ENCODE measurements at regions not wholly inside any gene's neighbourhood (a gene's known extent, or its start where the extent isn't known, plus 50 kb on each side); places are given as distances from the start of the nearest gene placed in this dataset.

DNA sequence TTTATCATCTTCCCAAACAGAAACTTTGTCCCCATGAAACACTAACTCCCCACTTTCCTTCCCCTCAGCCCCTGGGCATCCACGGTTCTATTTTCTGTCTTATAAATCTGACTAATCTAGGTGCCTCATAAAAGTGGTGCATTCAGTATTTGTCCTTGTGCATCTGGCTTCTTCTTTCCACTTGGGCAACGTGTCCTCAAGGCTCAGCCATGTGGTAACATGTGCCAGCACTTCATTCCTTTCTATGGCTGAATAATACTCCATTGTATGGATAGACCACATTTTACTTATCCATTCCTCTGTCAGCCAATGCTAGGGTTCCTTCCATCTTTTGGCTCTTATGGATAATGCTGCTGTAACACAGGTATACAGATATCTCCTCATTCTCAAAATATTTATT, 305.0 kb upstream of the RUNX1 start:
- DNase-seq = no peak

DNA sequence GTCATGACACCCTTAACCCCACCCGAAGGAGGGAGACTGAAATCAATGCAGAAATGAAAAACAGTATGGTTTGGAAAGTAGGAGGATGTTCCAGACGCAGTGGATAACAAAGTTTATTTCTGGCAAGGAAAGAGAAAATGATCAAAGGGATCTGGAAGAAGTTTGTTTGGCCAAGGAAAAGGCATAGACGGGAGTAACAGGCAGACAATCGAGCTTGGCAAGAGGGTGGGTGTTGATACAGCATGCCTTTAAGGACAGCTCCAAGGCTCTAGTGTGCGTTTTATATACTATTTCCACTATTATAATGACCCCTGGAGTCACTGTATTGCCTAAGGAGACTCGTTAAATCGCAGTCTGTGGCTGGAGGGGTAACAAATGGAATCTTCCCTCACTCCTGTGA, 303.7 kb upstream of the RUNX1 start:
- no peak for DNase-seq

DNA sequence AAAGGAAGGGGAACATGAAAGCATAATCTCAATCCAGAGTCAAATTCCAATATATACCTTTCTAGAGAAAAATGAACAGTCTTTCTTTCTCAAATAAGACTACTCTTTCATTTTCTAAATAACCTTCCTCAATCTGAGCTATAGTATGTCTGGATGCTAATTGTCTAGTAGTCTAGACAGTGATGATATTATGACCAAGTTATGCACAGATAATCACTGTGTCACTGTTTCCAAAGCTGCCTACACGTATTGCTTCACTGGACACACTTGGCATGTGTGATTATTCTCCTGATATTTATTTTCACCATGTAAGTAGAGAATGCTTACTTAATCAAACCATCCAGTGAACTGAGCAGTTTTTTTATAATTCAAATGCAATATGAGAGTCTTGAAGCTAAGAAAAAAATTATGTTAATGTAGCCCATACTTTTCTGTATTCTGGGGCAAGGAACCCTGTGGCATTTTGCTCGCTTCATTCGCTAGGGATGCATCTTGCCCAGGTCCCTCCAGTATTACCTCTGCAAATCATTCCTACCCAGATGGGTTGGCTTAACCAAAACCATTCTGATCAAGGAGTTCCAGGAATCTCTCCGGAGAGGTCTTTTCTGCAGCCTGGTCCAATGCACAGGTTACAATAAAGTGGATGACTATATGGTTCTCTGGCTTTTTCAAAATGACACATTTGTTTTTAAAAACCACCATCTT, 303.1 kb upstream of the RUNX1 start:
- DNase-seq = no peak

DNA sequence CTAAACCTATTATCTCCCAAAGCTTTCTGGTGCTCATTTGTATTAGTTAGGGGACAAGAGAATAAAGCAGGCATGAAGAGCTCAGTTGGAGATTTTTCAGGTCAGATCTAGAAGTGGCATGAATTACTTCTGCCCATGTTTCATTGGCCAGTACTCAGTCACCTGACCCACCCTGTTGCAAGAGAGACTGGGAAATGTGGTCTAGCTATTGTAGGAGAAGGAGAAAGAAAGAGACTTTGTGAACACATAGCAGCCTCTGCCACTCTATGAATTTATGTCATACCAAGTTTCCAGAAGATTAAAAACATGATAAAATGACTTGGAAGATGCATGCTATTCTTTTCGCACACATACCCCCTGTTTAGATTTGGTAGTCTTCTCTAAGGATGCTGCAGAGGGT, 302.3 kb upstream of the RUNX1 start:
- no peak for DNase-seq

DNA sequence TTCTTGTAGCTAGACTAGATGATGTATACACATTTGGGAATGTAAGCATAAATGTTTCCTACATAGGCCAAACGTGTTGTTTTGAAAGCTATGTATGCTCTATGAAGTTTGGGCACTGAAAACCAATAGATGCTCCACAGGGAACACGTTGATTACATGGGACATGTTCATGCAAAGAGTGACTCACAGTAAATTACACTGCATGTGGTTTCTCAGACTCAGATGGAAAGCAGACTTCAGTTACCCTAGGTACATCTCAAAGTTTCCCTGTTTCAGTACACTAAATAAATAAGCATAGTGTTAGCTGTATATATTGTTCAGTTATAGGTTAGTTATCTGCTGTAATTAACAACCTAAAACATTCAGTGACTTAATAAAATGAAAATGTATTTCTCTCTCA, 301.9 kb upstream of the RUNX1 start:
- no peak for DNase-seq

DNA sequence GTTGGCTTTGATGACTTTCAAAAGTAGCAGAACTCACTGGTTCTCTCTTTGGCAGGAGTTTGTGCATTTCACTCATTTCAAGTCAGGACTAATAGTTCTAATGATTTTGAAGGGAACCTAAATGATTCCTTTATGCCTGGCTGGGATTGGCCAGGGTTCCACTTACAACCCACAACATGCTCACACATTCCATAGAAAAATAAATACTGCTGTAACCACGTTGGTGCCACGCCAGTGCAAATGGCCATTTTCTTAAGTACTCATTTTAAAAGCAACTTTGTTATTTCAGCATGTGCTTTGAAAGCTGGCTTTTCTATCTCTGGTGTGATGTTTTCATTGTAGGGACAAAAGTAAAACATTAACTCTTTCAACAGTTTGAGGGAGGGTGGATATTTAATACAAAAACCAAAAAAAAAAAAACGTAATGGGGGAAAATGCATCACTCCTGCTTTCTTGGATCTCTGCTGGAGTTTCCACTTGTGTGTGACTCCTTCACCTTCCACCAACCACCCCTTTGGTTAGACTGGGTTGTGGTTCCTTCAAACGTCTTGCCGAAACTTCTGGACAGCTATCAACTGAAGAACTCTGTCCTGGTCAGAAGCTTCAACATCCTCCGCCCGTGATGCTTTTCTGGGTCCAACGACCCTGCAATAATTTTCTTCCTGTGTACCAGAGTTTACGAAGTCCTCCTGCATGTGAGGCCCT, 300.4 kb upstream of the RUNX1 start:
- no peak for DNase-seq

GRCh38 chr21:35348686-35349085, 299.6 kb upstream of the RUNX1 start:
- no peak for DNase-seq

DNA sequence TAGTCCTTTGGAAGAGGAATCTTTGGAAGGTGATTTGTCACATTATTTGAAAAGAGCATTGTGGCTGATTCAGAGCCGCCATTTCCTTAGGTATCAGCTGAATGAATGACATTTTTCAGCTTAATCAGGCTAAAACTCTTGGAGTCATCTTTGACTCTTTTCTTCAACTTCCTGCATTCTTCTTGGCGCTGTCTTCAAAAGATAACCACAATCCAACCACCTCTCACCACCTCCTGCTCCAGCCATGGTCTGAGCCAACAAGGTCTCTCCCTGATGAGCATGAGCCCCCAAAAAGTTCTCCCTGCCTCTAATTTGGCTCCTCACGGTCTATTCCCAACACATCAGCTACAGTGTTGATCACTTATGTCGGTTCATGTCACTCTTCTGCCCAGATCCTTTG, 297.6 kb upstream of the RUNX1 start:
- DNase-seq = no peak

GRCh38 chr21:35345954-35346353, 296.9 kb upstream of the RUNX1 start:
- no peak for DNase-seq

GRCh38 chr21:35344582-35344981, 295.5 kb upstream of the RUNX1 start:
- DNase-seq = no peak

DNA sequence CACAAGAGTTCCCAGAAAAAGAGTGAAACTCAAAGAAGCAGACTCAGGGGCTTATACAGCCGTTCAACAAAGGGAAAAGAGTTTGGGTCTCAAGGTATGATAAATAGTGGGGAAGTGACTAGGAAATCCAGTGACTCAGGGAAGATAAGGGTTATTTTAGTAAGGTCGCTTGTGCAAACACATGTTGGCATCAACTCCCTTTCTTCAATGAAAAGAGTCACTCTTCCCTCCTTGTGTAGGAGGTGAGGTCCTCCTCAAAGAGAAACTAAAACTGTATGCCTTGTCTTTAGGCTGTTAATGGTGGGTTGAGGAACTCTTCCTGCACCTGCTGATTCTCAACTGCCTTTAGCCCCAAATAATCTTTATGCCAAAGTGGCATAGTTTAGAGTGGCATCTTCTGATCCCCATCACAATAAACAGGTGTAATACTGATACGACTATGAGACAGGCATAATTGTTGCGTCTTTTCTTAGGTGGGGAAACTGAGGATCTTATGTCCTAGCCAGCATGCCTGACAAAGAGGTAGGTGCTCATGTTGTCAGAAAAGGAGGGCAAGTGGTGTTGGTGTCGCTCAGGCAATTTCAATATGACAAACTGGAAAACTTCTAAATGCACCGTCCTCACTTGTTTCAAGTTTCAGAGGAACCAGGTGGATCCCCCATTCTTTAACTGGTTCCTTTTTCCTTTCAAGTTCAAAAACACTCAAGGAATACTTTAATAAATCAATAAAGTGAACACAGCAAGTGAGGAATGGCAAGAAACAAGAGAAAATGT, 294.1 kb upstream of the RUNX1 start:
- no peak for DNase-seq

DNA sequence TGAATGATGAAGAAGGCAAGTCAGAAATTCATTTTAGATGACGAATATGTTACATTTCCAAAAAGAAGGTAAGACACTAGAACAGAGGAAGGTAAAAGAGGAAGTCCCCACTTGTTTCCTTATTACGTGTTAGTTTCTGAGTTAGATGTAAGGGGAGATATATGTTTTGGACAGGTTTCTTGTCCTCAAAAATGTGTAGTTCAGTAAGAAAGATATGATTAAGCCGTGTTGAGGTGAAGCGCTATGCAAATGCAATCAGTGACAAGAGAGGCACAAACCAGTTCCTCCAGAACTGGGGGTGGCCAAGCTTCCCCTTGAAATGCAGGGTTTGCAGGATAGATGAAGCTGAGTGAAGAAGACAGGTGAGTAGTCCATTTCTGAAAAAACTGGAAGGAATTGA, 293.3 kb upstream of the RUNX1 start:
- DNase-seq = no peak

GRCh38 chr21:35340273-35340672, 291.2 kb upstream of the RUNX1 start:
- DNase-seq = no peak

DNA sequence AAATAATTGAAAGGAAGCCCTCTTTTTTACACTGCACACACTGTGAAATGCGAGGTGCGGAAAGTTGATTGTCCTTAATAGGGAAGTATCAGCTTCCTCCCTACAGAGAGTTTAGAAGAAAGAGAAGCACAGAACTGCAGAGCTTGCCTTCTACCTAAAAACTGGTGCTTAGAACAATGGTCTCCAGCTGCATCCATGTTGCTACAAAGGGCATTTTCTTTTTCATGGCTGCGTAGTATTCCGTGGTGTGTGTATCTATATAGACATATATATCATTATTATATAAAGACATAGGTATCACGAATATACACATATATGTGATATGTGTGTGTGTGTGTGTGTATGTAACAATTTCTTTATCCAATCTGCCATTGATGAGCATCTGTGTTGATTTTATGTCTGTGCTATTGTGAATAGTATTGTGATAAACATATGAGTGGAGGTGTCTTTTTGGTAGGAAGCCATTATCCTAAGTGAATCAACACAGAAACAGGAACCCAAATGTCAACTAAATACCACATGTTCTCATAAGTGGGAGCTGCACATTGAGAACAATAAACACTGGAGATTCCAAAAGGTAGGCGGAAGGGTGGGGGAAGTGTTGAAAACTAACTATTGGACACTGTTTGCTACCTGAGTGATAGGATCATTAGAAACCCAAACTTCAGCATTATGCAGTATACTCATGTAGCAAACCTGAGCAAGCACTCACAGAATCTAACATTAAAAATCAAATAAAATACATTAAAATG, 290.0 kb upstream of the RUNX1 start:
- DNase-seq = no peak

DNA sequence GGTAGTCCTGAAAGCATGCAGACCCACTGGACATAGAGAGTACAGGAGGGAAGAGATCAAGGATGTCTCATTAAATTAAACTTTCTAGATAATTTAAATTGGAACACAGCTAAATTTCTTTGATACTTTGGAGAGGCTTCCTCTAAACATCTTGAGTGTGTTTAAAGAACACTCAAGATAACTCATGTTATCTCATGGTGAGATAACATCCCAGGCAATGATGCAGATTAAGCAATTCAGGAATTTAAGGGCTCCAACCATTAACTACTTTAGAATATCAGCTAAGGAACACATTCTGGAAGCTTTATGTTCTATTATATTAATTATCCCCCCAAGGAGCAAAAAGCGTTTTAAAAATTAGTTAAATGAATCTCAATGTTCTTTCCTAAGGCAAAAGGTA, 289.2 kb upstream of the RUNX1 start:
- DNase-seq = no peak

- no peak for DNase-seq
Measured at GRCh38 chr21:35337573-35337972, 288.5 kb upstream of the RUNX1 start.

GRCh38 chr21:35336534-35336933, 287.4 kb upstream of the RUNX1 start:
- DNase-seq = no peak

- DNase-seq = no peak
Measured at GRCh38 chr21:35335951-35336446, 286.9 kb upstream of the RUNX1 start.

DNA sequence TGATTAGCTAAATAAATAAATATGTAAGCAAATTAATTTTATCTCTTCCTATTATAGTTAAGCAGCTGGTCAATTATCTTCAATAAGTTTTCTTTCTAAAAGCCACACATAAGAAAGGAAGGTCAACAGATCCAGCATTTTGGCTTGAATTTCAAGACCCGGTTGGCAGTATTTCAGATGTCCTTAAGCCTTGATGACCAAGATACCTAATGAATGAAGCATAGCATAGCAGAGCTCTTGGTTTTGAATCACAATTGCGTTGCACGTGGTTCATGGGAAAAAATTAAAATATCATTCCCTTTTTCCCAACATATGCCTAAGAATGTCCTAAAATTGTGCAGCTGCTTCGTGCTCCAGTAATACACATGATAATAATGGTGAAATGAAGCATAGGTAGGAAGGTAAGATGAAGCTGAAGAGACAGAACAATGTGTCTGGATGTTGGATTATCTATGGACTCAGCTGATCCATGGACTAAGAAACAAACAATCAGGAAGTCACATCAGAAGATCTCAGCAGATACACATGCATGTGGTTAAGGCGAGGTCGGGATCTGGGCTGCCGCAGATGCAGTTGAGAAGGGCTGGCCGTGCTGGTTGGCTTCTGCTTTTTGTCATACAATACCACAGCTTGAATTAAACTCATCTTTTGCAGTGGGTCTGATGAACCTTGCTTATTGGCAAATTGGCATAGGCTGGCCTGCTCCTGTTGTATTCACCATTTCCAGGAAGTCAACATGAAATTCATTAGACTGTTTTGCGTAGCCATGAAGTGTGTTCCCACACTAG, 284.9 kb upstream of the RUNX1 start:
- DNase-seq = no peak

GRCh38 chr21:35332841-35333426, 283.8 kb upstream of the RUNX1 start:
- no peak for DNase-seq

GRCh38 chr21:35329940-35330660, 281.0 kb upstream of the RUNX1 start:
- no peak for DNase-seq
